ENCODE measurements at regions not wholly inside any gene's neighbourhood (a gene's known extent, or its start where the extent isn't known, plus 50 kb on each side); places are given as distances from the start of the nearest gene placed in this dataset.

- peaks cover 6% of the 10 kb centered on the region for H3K9me3 Mint-ChIP-seq (ENCODE audit: low read depth)
- H3K4me1 Mint-ChIP-seq (ENCODE audit: low read depth), result no peaks in the 10 kb centered on the region
- no peaks in the 10 kb centered on the region for H3K27me3 Mint-ChIP-seq (ENCODE audit: low read depth)
- DNase-seq (ENCODE audit: low spot score), result no peak
- no peak overlapping the region for H3K27ac Mint-ChIP-seq (ENCODE audit: unreplicated experiment)
- H3K4me3 Mint-ChIP-seq (ENCODE audit: unreplicated experiment), result no peak overlapping the region
- H3K36me3 Mint-ChIP-seq (ENCODE audit: low read depth), result no peaks in the 10 kb centered on the region
- TF ChIP-seq CTCF (IDR thresholded peaks at IDR 0.05), result no peak
Measured at GRCh38 chr20:60749804-60750602, 502.1 kb upstream of the CDH4 start.

- no peaks in the 10 kb centered on the region for H3K27me3 Mint-ChIP-seq (ENCODE audit: low read depth)
- H3K4me3 Mint-ChIP-seq (ENCODE audit: unreplicated experiment), result no peak overlapping the region
- H3K36me3 Mint-ChIP-seq (ENCODE audit: low read depth), result no peaks in the 10 kb centered on the region
- H3K4me1 Mint-ChIP-seq (ENCODE audit: low read depth), result no peaks in the 10 kb centered on the region
- peaks cover 6% of the 10 kb centered on the region for H3K9me3 Mint-ChIP-seq (ENCODE audit: low read depth)
- no peak overlapping the region for H3K27ac Mint-ChIP-seq (ENCODE audit: unreplicated experiment)
- no peak for DNase-seq (ENCODE audit: low spot score)
- TF ChIP-seq CTCF (IDR thresholded peaks at IDR 0.05), result no peak
Measured at GRCh38 chr20:60750909-60751308, 501.2 kb upstream of the CDH4 start.

- no peaks in the 10 kb centered on the region for H3K27me3 Mint-ChIP-seq (ENCODE audit: low read depth)
- no peaks in the 10 kb centered on the region for H3K36me3 Mint-ChIP-seq (ENCODE audit: low read depth)
- DNase-seq (ENCODE audit: low spot score), result no peak
- H3K27ac Mint-ChIP-seq (ENCODE audit: unreplicated experiment), result no peak overlapping the region
- H3K4me3 Mint-ChIP-seq (ENCODE audit: unreplicated experiment), result no peak overlapping the region
- H3K4me1 Mint-ChIP-seq (ENCODE audit: low read depth), result no peaks in the 10 kb centered on the region
- peaks cover 6% of the 10 kb centered on the region for H3K9me3 Mint-ChIP-seq (ENCODE audit: low read depth)
- TF ChIP-seq CTCF (IDR thresholded peaks at IDR 0.05), result no peak
Measured at GRCh38 chr20:60751826-60752225, 500.2 kb upstream of the CDH4 start.

GRCh38 chr20:60752741-60753420, 499.2 kb upstream of the CDH4 start:
- no peaks in the 10 kb centered on the region for H3K4me1 Mint-ChIP-seq (ENCODE audit: low read depth)
- no peaks in the 10 kb centered on the region for H3K27me3 Mint-ChIP-seq (ENCODE audit: low read depth)
- no peaks in the 10 kb centered on the region for H3K36me3 Mint-ChIP-seq (ENCODE audit: low read depth)
- peaks cover 6% of the 10 kb centered on the region for H3K9me3 Mint-ChIP-seq (ENCODE audit: low read depth)
- H3K4me3 Mint-ChIP-seq (ENCODE audit: unreplicated experiment), result no peak overlapping the region
- DNase-seq (ENCODE audit: low spot score), result no peak
- TF ChIP-seq CTCF (IDR thresholded peaks at IDR 0.05), result no peak
- no peak overlapping the region for H3K27ac Mint-ChIP-seq (ENCODE audit: unreplicated experiment)

GRCh38 chr20:60754856-60755255, 497.2 kb upstream of the CDH4 start:
- no peak for DNase-seq (ENCODE audit: low spot score)
- Mint-ChIP-seq H3K27ac (ENCODE audit: unreplicated experiment) (no peak overlapping the region), H3K27me3 (ENCODE audit: low read depth) (no peaks in the 10 kb centered on the region), H3K9me3 (ENCODE audit: low read depth) (peaks cover 12% of the 10 kb centered on the region), H3K4me3 (ENCODE audit: unreplicated experiment) (no peak overlapping the region), H3K36me3 (ENCODE audit: low read depth) (no peaks in the 10 kb centered on the region), H3K4me1 (ENCODE audit: low read depth) (no peaks in the 10 kb centered on the region)
- TF ChIP-seq CTCF (IDR thresholded peaks at IDR 0.05), result no peak
